Activated naive CD8-positive, alpha-beta T cell treated with anti-CD3 and anti-CD28 coated beads for 36 hours (primary cell): ENCODE measurements at regions not wholly inside any gene's neighbourhood (a gene's known extent, or its start where the extent isn't known, plus 50 kb on each side); places are given as distances from the start of the nearest gene placed in this dataset.
"Not testable (repeated sequence)": the region's sequence is repeated elsewhere in the genome, so short reads cannot be mapped to it uniquely, and the experiment has no call there.

Experiments used
- DNase-seq: peaks from one replicate; pipeline ENCODE4 v3.0.0; 2021
- H3K27ac Mint-ChIP-seq: one replicate; pipeline ENCODE4 v1.8.0; 2022; ENCODE audit warnings: mild to moderate bottlenecking, moderate library complexity, mixed read lengths
- H3K27me3 Mint-ChIP-seq: one replicate; pipeline ENCODE4 v1.8.0; 2022; ENCODE audit warnings: mild to moderate bottlenecking, mixed read lengths
- H3K36me3 Mint-ChIP-seq: one replicate; pipeline ENCODE4 v1.8.0; 2021; ENCODE audit warnings: mild to moderate bottlenecking, mixed read lengths
- H3K4me1 Mint-ChIP-seq: one replicate; pipeline ENCODE4 v1.8.0; 2021; ENCODE audit warnings: mixed read lengths
- H3K4me3 Mint-ChIP-seq: one replicate; pipeline ENCODE4 v1.8.0; 2022; ENCODE audit warnings: mild to moderate bottlenecking, moderate library complexity, mixed read lengths
- H3K9me3 Mint-ChIP-seq: one replicate; pipeline ENCODE4 v1.8.0; 2022; ENCODE audit warnings: mixed read lengths

DNA sequence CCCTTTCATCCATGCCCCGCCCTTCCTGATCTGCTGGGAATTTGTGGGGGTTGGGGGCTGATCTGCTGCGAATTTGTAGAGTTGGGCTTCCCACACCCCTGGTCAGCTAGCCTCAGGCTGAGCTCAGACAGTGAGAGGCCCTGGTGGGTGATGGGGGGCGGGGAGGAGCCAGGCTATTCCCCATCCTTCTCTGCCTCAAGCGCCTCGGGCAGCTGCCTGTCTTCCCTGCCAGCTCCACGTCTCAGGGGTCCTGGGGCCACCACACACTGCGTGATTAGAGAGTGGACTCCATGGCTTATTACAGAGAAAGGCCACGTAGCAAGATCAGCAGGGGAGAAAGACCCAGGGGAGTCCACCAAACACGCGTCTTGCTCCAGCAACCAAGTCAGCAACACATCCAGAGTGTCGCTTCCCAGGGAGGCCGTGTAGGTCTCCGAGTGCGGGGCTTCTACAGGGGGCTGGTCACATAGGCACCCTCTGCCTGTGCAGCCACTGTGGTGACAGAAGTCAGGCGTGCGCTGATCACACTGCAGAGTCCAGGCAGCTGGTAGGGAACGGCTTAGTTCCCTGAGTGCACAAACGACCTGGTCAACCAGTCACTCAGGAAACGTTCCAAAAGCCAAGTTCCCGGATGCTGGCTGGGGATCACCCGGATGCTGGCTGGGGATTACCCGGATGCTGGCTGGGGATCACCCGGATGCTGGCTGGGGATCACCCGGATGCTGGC, 254.4 kb upstream of the SFSWAP start:
- Mint-ChIP-seq H3K4me1 (no peaks in the 10 kb centered on the region), H3K27me3 (peaks cover 14% of the 10 kb centered on the region), H3K36me3 (no peaks in the 10 kb centered on the region)

DNA sequence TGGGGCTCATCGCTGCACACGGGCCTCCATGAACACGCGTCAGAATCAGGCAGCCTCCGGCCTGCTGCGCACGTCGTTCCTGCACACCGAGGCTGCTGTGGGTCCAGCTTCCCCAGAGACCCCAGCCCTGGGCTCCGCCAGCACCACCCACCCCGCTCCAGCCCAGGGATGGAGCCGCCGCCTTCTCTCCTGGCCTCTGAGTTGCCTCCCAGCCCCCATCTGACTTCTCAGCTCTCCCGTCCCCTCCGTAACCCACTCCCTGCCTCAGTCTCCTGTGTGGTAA, 253.9 kb upstream of the SFSWAP start:
- Mint-ChIP-seq H3K4me1 (no peaks in the 10 kb centered on the region), H3K27ac (no peak overlapping the region), H3K9me3 (no peaks in the 10 kb centered on the region), H3K36me3 (no peaks in the 10 kb centered on the region), H3K27me3 (peaks cover 12% of the 10 kb centered on the region), H3K4me3 (no peak overlapping the region)
- no peak for DNase-seq

More for the DNA sequence above, 254.4 kb upstream of the SFSWAP start:
- no peak for DNase-seq
- no peaks in the 10 kb centered on the region for H3K9me3 Mint-ChIP-seq
- H3K4me3 Mint-ChIP-seq = no peak overlapping the region
- H3K27ac Mint-ChIP-seq = no peak overlapping the region

DNA sequence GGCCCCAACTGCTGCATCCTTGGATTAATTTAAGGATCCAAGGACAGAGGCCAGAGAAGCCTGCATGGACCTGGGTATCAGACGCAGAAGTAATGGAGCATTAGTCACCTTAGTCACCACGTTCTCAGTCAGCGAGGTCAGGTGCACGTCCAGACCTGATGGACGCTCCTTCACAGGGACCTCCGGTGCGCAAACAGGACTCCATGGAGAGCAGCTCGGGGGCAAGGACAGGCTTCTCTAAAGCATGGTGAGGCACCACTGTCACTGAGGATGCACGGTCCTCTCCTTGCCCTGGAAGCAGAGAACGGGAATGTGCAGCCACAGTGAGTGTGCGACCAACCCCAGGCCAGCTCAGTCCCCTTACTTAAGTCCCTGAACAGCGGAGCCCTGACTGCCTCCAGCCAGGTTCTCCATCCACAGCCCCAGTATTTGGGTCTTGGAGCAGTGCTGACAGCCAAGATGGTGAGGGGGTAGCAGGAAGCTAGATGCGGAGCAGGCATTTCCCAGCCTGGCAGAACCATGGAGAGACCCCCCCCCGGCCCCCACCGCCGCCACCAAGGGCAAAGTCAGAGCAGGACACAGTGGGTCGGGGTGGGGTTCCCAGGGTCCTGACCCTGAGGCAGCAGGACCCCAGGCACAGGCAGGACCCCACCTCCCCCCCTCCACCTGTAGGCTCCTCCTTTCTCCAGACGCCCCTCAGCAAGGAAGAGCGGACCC, 253.4 kb upstream of the SFSWAP start:
- peaks cover 7% of the 10 kb centered on the region for H3K27me3 Mint-ChIP-seq

DNA sequence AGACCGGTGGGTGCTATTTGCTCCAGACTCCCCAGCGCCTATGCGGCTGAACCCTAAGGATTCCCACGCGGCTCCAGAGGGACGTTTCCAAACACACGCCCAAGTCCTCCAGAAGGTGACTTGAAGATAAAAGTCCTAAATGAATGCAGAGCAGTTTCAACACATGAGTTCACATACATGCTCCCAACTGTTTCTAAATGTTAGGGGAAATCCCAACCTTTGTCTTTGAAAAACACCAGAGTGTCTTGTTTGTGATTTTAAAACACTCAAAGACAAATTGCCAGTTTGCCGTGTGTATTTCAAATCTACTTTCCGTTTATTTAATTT, 252.9 kb upstream of the SFSWAP start:
- Mint-ChIP-seq H3K27me3 (peaks cover 5% of the 10 kb centered on the region), H3K27ac (no peak overlapping the region), H3K36me3 (no peaks in the 10 kb centered on the region), H3K9me3 (no peaks in the 10 kb centered on the region), H3K4me3 (no peak overlapping the region), H3K4me1 (no peaks in the 10 kb centered on the region)
- no peak for DNase-seq

More for the DNA sequence above, 253.4 kb upstream of the SFSWAP start:
- H3K36me3 Mint-ChIP-seq = no peaks in the 10 kb centered on the region
- H3K9me3 Mint-ChIP-seq = no peaks in the 10 kb centered on the region
- DNase-seq = no peak
- no peak overlapping the region for H3K4me3 Mint-ChIP-seq
- H3K4me1 Mint-ChIP-seq = no peaks in the 10 kb centered on the region
- no peak overlapping the region for H3K27ac Mint-ChIP-seq

DNA sequence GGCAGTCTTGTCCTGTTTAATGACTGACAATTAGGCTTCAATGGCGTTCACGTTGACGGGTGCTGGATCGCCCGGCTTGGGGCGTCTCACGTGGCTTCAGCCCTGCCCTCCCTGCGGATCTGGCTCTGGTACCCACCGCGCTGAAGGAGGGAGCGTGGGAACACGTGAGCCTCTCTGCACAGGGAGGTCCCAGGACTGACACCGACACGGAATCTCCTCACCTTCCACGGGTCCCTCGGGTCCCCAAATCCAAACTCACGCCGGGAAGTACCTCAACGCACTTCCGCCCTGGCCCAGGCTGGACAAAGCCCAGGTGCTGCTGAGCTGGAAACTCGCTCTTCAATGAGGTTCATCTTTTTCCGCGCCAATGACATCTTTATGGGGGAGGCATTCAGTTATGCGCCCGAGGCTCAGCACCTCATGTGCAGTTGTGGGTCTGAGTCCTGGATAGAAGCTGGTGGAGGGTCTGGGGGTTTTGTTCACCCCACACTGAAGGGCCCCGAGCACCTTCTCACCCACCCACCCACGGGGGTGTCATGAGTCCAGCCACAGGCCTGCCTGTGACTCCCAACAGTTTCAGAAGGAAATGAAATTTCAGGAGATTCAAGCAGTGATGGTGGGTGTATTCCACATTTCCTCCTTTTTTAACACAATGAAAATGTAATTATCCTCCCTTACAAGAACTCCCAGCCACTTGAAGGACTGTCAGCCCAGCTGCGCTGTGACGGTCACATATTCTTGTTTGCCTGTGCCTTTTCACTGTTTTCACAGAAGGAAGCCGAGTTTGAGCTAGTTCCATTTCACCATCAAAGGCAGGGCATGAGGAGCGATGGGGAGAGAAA, 251.7 kb upstream of the SFSWAP start:
- DNase-seq = no peak
- no peaks in the 10 kb centered on the region for H3K4me1 Mint-ChIP-seq
- no peak overlapping the region for H3K27ac Mint-ChIP-seq
- no peaks in the 10 kb centered on the region for H3K36me3 Mint-ChIP-seq
- H3K9me3 Mint-ChIP-seq = no peaks in the 10 kb centered on the region
- H3K27me3 Mint-ChIP-seq = peaks cover 5% of the 10 kb centered on the region
- H3K4me3 Mint-ChIP-seq = no peak overlapping the region

DNA sequence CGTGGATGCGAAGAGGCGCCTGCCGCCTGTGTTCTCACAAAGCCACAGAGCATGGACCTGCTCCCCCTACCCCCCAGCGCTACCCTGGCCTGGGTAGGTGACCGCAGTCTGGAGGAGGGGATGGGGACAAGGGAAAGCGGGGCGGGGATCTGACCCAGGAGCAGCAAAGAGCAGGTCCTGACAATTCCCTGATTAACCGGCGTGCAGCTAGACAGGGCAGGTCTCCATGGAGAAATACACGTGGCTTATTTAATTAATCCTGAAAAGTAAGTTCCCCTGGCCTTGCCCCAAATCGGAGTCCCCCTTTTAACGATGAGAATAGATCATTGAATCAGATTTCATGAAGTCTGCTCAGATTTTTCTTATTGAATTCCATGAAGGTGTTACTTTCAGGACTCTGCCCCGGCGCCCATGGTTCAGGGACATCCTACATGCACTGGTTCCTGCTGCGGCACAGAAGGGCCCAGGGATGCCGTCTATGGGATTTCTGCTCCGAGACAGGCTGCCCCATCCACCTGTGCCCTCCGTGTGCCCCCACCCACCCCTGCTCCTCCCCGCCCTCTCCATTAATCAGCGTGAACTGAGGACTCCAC, 251.0 kb upstream of the SFSWAP start:
- no peaks in the 10 kb centered on the region for H3K9me3 Mint-ChIP-seq
- no peaks in the 10 kb centered on the region for H3K36me3 Mint-ChIP-seq

DNA sequence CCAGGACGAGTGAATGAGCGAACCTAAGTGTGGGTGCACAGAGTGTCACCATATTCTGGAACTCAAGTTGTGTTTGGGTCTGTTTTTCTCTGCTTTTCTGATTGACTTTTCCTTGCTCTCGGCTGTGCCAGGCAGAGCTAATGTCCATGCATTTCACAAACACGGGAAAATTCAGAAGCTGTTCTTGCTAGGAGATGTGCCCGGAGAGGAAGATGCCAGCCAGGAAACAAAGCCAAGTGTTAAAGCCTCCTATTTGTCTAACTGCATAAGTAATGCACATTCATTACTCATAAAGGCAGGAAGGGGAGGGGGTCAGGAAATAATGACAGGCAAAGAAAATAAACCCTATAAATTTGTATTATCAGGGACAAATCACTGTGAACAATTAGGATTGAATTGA, 250.4 kb upstream of the SFSWAP start:
- DNase-seq = no peak
- no peaks in the 10 kb centered on the region for H3K36me3 Mint-ChIP-seq
- no peaks in the 10 kb centered on the region for H3K9me3 Mint-ChIP-seq
- H3K27ac Mint-ChIP-seq = no peak overlapping the region
- peaks cover 5% of the 10 kb centered on the region for H3K27me3 Mint-ChIP-seq
- no peaks in the 10 kb centered on the region for H3K4me1 Mint-ChIP-seq
- H3K4me3 Mint-ChIP-seq = no peak overlapping the region

More for the DNA sequence above, 251.0 kb upstream of the SFSWAP start:
- no peak overlapping the region for H3K27ac Mint-ChIP-seq
- DNase-seq = no peak
- no peak overlapping the region for H3K4me3 Mint-ChIP-seq
- no peaks in the 10 kb centered on the region for H3K4me1 Mint-ChIP-seq
- peaks cover 5% of the 10 kb centered on the region for H3K27me3 Mint-ChIP-seq

DNA sequence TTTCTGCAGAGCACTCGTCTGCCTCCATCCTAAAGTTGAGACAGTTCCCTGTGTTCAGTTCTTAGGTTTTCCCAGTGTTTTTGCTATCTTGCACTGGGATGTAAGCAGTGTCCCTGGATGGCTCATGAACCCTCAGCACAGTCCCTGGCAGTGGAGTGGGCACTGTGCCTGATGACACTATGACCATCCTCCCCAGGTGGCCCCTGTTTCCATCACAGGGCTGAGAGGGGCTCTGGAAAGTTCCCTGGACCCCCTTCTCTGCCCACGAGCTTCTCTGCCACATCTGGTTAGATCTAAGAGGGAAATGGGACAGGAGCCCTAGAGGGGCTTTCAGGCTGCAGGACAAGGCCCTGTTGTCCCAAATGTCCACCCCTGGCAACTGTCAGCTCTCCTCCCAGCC, 249.8 kb upstream of the SFSWAP start:
- H3K27me3 Mint-ChIP-seq = peaks cover 3% of the 10 kb centered on the region
- no peaks in the 10 kb centered on the region for H3K9me3 Mint-ChIP-seq
- no peak overlapping the region for H3K4me3 Mint-ChIP-seq
- no peaks in the 10 kb centered on the region for H3K36me3 Mint-ChIP-seq
- H3K4me1 Mint-ChIP-seq = no peaks in the 10 kb centered on the region
- no peak overlapping the region for H3K27ac Mint-ChIP-seq
- no peak for DNase-seq

DNA sequence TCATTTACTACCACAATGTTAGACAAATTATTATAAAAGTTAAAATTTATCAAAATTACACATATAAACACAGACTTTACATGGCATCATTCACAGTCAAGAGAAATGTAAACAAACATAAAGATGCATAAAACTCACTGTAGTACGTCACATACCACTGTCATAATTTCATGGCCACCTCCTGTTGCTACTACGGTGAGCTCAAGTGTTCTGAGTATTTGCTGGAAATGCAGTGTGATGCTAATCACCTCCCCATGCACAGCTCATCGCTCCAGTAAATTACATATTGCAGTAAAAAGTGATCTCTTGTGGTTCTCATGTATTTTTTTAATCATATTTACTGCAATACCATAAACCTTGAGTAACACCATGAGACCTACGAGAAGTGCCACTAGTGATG, 247.7 kb upstream of the SFSWAP start:
- Mint-ChIP-seq H3K9me3 (no peaks in the 10 kb centered on the region), H3K4me3 (no peak overlapping the region), H3K4me1 (no peaks in the 10 kb centered on the region), H3K27ac (no peak overlapping the region), H3K36me3 (no peaks in the 10 kb centered on the region), H3K27me3 (no peaks in the 10 kb centered on the region)
- no peak for DNase-seq

DNA sequence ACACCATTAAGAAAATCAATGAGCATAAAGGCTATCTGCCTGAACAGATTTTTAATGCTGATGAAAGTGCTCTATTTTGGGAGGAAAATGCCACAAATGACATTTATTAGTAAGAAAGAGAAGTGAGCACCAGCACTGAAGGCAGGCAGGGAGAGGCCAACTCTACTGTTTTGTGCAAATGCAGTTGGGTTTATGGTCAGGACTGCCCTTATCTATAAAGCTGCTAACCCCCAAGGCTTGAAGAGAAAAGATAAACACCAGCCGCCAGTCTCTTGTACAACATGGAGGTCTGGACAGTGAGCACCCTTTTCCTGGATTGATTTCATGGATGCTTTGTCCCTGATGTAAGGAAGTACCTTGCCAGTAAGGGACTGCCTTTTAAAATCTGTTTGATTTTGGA, 246.8 kb upstream of the SFSWAP start:
- H3K36me3 Mint-ChIP-seq = no peaks in the 10 kb centered on the region
- H3K27ac Mint-ChIP-seq = no peak overlapping the region
- H3K9me3 Mint-ChIP-seq = no peaks in the 10 kb centered on the region
- DNase-seq = no peak
- no peaks in the 10 kb centered on the region for H3K4me1 Mint-ChIP-seq
- no peak overlapping the region for H3K4me3 Mint-ChIP-seq
- no peaks in the 10 kb centered on the region for H3K27me3 Mint-ChIP-seq

DNA sequence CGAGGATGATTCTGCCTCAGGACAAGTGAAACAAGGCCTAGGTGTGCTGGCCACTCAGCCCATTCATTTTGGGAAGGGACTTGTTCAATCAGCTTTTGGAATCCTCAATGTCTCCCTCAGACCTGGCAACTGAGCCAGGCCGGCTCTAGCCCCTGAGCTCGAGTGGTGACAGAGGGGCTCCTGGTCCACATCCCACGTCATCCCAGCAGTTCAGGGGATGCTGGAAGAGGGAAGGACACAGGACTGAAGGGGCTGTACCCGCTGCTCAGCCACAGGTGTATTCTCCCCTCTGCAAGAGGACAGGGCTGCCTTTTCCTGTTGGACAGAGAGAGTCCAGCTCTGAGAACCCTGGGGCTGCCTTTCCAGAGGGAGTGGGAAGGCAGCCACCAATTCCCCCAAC, 244.6 kb upstream of the SFSWAP start:
- Mint-ChIP-seq H3K4me3 (no peak overlapping the region), H3K27me3 (no peaks in the 10 kb centered on the region), H3K27ac (no peak overlapping the region), H3K4me1 (no peaks in the 10 kb centered on the region), H3K36me3 (no peaks in the 10 kb centered on the region), H3K9me3 (no peaks in the 10 kb centered on the region)
- DNase-seq = no peak

DNA sequence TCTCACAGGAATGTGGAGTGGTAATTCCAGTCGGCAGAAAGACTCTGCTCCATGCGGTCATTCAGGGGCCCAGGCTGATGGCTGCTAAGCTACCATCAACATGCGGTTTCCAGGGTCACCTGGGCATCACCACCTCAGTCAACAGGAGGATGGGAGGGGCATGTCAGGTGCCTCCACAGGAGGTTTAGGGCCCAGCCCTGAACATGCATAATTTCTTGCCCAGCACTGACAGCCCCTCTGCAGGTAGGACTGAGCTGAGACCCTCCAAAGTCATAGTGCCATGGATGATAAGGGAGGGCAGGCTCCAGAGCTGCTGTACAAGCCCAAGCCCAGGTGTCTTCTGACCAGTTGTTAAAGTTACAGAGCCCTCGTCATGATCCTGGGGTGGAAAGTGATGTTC, 244.0 kb upstream of the SFSWAP start:
- H3K27ac Mint-ChIP-seq = no peak overlapping the region
- H3K4me1 Mint-ChIP-seq = no peaks in the 10 kb centered on the region
- H3K4me3 Mint-ChIP-seq = no peak overlapping the region
- no peak for DNase-seq
- no peaks in the 10 kb centered on the region for H3K27me3 Mint-ChIP-seq
- no peaks in the 10 kb centered on the region for H3K9me3 Mint-ChIP-seq
- no peaks in the 10 kb centered on the region for H3K36me3 Mint-ChIP-seq

DNA sequence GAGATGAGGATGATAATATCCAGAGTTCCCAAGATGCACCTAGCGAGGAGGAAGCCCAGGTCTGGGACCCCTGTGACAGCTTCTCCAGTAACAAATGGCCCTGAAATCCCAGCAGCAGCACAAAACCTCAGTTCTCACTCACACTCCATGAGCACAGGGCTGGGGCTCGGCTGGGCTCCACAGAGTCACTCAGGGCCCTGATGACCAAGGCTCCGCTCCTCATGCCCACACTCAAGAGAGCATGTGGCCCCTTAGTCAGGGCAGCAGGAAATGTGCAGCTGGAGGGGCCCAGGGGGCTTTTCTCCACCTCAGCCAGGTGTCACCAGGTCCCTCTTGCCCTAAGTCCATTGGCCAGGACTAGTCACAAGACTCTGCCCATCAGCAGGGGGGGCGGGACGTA, 242.7 kb upstream of the SFSWAP start:
- no peak overlapping the region for H3K27ac Mint-ChIP-seq

DNA sequence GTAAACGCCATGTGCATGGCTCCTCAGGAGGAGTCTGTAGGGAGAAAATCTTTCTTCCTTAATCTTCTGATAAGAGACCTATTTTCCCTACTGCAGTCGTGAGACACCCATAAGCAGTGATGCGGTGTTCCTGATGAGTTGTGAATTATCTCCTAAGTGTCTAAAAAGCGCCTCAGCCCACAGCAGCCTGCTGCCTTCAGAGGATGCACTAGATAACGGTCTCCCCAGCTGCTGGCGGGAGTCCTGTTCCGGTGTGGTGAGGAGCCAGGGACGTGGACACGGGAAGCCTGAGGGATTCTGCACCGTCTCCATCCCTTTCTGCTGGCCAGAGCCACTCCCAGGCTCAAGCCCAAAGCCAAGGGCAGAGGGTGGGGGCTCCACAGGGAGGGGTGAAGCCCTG, 240.9 kb upstream of the SFSWAP start:
- not testable (repeated sequence) for H3K27ac Mint-ChIP-seq, H3K9me3 Mint-ChIP-seq, H3K27me3 Mint-ChIP-seq, H3K4me3 Mint-ChIP-seq, DNase-seq, H3K36me3 Mint-ChIP-seq, H3K4me1 Mint-ChIP-seq

More for the DNA sequence above, 242.7 kb upstream of the SFSWAP start:
- Mint-ChIP-seq H3K36me3 (no peaks in the 10 kb centered on the region), H3K27me3 (no peaks in the 10 kb centered on the region), H3K9me3 (no peaks in the 10 kb centered on the region), H3K4me3 (no peak overlapping the region), H3K4me1 (no peaks in the 10 kb centered on the region)
- no peak for DNase-seq

DNA sequence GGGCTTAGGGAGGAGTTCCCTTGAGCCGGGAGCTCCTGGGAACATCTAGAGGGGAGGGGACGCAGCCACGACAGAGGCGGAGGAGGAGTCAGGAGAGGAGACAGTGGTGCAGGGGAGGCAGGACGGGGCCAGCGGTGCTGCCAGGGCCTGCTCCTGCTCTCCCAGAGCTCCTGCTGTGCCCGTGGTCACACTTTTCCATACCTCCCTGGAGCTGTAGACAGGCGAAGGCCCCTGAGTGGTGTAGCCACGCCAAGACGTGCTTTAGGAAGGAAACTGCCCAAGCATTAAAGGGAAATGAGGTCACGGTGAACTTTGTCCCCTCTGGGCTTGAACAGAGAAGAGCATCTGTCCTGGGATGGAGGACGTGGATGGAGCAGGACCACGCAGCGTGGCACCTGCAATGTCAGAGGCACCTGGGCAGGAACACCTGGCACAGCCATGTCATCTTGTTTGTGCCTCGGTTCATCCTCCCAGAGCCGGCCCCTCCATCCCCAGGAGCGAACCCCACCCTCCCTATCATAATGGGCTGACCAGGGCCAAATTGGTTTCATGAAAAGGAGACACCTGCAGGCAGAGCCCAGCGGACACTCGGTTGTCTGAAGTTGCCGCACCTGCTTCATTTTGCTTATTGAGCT, 239.5 kb upstream of the SFSWAP start:
- Mint-ChIP-seq H3K4me1 (peaks cover 3% of the 10 kb centered on the region), H3K27ac (no peak overlapping the region), H3K9me3 (no peaks in the 10 kb centered on the region), H3K4me3 (no peak overlapping the region), H3K36me3 (no peaks in the 10 kb centered on the region), H3K27me3 (no peaks in the 10 kb centered on the region)
- DNase-seq = no peak
